ENCODE measurements at regions not wholly inside any gene's neighbourhood (a gene's known extent, or its start where the extent isn't known, plus 50 kb on each side); places are given as distances from the start of the nearest gene placed in this dataset.
A peak's percentile ranks its signal among the peaks of the same experiment; 100 is the strongest.

- TF ChIP-seq, protein P1, sequence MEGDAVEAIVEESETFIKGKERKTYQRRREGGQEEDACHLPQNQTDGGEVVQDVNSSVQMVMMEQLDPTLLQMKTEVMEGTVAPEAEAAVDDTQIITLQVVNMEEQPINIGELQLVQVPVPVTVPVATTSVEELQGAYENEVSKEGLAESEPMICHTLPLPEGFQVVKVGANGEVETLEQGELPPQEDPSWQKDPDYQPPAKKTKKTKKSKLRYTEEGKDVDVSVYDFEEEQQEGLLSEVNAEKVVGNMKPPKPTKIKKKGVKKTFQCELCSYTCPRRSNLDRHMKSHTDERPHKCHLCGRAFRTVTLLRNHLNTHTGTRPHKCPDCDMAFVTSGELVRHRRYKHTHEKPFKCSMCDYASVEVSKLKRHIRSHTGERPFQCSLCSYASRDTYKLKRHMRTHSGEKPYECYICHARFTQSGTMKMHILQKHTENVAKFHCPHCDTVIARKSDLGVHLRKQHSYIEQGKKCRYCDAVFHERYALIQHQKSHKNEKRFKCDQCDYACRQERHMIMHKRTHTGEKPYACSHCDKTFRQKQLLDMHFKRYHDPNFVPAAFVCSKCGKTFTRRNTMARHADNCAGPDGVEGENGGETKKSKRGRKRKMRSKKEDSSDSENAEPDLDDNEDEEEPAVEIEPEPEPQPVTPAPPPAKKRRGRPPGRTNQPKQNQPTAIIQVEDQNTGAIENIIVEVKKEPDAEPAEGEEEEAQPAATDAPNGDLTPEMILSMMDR (IDR thresholded peaks at IDR 0.05): peak; percentile 7 to 32 (median 22)
- TF ChIP-seq POLR2A (IDR thresholded peaks at IDR 0.05): no peak
Measured at GRCh38 chr4:135670548-135670947, 1469.0 kb upstream of the PABPC4L start.
